ENCODE measurements at regions not wholly inside any gene's neighbourhood (a gene's known extent, or its start where the extent isn't known, plus 50 kb on each side); places are given as distances from the start of the nearest gene placed in this dataset.

DNA sequence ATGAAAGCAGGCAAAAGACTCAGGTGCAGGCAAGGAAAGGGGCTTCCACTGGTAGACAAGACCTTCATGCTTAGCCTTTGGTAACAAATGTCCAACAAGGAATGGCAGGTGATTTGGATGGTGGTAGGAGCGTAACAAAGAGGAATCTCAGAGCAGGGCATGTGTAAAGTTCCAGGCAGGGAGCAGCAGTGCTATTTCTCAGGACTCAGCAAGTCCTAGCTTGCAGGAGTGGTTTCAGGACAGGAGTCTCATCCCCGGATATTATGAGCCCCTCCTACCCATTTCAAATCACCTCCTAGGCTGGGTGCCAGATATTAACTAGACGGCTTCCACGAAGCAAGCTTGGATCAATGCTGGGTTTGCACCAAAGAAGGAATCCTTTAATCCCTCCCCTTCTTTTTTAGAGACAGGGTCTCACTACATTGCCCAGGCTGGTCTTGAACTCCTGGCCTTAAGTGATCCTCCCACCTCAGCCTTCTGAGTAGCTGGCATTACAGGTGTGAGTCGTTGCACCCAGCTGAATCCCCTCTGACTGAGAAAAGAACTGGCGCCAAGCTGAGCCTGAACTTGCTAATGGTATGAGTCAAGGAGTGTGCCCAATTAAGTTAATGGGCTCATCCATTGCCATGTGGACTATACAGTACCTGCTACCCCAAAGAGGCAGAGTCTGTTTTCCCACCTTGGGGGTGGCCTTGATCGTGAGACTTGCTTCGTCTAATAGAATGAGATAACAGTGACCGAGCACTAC lies 190.3 kb downstream of the ARL4C start:
- no peak for DNase-seq (ENCODE audit: low spot score)

- peak; percentile 13 for DNase-seq (ENCODE audit: low spot score)
Observed at GRCh38 chr2:234305846-234306245, 191.0 kb downstream of the ARL4C start.

- peak; percentile 48 for DNase-seq (ENCODE audit: low spot score)
Observed at GRCh38 chr2:234304950-234305349, 191.9 kb downstream of the ARL4C start.

DNA sequence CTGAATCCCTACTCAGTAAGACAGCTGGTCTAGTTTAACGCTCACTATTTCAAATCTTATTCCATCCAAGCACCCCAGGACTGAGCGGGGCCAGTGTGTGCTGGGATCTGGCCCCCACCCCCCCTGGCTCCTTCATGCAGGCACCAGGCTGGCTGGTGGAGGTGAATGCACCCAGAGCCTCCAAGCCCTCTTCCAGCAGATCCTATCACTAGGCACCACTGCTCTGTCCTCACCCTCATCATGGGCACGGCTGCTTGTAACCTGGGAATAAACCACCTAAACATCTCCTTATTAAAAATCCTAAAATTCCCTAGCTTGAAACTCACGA lies 194.3 kb downstream of the ARL4C start:
- DNase-seq (ENCODE audit: low spot score), result no peak

- no peak for DNase-seq (ENCODE audit: low spot score)
Observed at GRCh38 chr2:234300932-234301823, 195.7 kb downstream of the ARL4C start.

DNA sequence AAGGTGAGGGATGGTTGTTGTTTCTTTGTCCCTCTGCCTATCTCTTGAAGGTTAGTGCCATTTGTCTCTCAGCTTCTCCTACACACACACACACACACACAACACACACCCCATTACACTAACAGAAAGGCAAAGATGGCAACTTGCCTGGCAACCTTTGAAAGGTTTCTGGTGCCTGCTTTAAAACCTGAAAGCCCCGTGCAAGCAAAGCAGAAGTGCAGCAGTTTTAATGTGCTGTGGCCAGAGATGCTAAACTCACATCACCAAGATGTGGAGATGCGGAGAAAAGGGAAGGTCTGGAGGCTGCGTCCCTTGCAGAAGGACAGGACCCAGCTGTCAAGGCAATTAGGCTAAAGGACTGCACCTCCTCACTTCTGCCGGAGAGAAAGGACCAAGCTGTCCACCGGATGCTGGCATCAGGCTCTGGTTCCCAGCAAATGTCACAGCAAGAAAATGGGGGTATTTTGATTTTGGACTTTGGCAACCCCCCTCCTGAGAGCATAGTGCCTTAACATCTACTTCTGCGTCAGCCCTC lies 196.4 kb downstream of the ARL4C start:
- no peak for DNase-seq (ENCODE audit: low spot score)

DNA sequence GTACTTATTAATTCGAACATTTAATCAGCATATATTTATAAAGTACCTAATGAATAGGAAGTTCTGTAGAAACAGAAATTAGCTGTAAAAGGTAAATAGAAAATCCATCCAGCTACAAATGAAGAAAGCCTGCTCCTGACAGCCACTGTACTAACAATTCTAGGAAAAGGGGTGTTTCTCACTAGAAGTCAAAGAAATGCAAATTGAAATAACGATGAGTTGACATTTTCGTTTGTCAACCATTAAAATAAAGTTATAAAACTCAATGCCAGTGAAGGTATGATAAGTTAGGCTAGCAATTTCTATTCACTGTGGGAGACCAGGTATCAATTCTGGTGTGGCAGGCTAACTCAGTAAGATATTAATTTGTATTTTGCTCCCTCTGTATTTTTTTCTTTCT lies 198.0 kb downstream of the ARL4C start:
- DNase-seq (ENCODE audit: low spot score), result no peak

GRCh38 chr2:234296991-234297390 lies 199.9 kb downstream of the ARL4C start:
- DNase-seq (ENCODE audit: low spot score), result no peak

- DNase-seq (ENCODE audit: low spot score), result no peak
Observed at GRCh38 chr2:234293973-234294372, 202.9 kb downstream of the ARL4C start.

DNA sequence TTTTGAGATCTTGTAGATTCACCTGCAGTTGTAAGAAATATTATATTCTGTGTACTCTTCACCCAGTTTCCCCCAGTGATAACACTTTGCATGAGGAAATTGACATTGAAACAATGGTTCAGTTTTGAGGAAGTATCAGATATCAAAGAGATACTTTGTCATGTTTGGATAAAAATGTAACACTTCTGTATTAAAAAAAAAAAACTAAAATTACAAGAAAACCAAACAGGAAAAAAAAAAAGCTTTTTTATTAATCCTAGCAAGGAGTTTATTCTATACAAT lies 204.0 kb downstream of the ARL4C start:
- DNase-seq (ENCODE audit: low spot score), result no peak

DNA sequence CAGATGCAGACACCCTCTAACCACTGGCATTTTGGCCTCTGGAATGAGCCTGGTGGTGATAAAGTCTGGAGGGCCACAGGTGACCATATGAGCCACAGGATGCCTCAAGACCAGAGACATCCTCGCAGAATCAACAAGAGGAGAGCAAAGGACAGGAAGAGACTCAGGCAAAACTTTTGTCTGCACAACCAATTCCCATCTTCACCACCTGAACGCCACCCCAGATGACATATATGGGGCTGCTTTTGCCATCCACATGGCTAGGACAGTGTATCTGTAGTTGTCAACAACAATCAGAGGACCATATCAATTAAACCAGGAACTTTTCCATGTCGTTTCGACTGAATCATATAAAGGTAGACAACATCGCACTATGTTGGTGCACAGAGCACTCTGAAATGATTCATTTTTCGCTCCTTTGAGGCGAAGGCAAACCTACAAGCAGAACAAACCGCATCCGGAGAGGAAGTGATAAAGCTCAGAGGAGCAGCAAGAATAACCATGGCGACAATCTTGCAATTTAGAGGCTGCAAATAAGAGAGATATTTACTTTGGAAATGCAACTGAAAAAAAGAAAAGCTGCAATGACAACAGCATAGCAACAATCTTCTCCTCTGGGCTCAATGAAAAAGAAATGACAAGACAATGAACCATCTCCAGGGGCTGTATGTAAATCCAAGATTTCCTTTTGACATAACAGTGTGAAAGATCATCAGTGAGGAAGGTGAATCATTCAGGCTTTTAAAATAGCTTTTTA lies 204.5 kb downstream of the ARL4C start:
- no peak for DNase-seq (ENCODE audit: low spot score)

DNA sequence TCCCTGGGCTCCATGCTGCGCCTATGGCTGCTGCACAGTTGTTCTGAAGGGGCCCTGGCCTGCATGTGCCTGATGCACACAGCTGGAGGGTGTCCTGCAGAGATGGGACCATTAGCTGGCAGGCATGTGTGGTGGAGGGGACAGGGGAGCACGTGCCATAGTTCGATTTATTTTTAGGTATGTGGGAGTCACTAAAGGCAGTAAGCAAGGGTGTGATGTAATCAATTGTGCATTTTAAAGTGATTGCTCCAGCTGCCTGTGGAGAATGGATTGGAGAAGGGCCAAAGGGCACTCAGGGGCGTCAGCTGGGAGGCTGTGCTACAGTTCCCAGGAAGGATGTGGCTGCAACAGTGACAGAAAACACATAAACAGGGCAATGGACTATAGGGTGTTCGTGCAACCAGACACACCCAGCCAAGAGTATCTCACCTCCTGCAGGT lies 205.1 kb downstream of the ARL4C start:
- DNase-seq (ENCODE audit: low spot score), result peak; percentile 64

- no peak for DNase-seq (ENCODE audit: low spot score)
Observed at GRCh38 chr2:234290671-234291070, 206.2 kb downstream of the ARL4C start.

GRCh38 chr2:234289834-234290590 lies 206.9 kb downstream of the ARL4C start:
- DNase-seq (ENCODE audit: low spot score), result peak; percentile 87

DNA sequence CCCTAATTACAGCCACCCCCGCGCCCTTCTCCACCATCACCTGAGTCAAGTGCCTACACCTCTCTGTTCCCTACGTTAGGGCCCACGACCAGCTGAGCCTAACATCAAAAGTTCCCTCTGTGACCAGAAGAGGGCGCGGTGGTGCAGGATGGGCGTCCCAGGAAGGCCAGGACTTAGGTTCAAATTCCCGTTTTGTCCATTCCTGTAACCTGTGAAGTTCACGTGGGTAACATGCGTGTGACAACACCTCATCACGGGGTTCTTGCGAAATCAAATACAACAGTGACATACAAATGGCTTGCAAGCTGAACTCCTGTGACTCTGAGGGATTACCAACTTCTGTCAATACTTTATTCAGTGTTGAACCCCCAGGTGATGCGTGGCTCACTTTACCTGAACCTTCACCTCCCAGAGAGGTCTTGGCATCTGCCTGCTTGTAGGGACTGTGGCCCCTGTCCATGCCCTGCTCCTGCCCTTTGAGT lies 207.9 kb downstream of the ARL4C start:
- DNase-seq (ENCODE audit: low spot score), result peak; percentile 39

GRCh38 chr2:234287650-234288049 lies 209.2 kb downstream of the ARL4C start:
- DNase-seq (ENCODE audit: low spot score), result no peak

GRCh38 chr2:234286956-234287355 lies 209.9 kb downstream of the ARL4C start:
- DNase-seq (ENCODE audit: low spot score), result no peak

DNA sequence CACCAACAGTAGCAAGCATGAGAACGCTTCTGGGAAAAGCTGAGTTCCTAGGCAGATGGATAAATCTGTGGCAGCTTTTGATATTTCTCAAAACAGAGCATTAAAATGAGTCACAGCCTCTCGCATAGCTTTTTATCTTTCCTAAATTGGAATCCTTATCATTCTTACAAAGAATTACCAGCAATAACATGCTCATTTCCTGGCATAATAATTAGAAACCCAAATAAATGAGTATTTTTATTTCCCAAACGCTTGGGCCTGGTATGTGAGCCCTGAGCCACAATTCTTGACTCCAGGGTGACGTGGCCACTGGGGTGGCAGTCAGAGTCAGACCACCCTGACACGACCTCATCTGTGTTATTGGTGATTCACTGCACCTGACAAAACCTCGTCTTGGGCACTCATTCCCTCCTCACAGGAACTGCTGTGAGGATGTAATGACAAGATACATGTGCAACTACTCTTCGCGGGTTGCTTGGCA lies 210.7 kb downstream of the ARL4C start:
- DNase-seq (ENCODE audit: low spot score), result no peak

DNA sequence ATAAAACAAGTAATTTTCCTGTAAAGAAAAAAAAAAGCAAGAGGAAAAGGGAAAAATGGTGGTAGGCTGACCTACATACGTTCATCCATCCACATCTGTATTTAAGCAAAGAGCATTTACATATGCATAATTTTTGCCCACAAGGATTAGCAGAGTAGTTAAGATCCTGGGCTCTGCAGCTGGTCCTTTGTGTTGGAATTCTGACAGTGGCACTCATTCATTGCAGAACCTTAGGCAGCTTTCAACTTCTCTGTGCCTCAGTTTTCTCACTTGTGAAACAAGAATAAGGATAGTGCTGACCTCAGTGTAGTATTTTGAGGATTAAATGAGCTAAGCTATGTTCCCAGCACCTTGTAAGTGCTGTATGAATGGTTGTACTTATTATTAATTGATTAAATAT lies 211.3 kb downstream of the ARL4C start:
- DNase-seq (ENCODE audit: low spot score), result no peak

GRCh38 chr2:234279637-234280036 lies 217.2 kb downstream of the ARL4C start:
- DNase-seq (ENCODE audit: low spot score), result no peak

DNA sequence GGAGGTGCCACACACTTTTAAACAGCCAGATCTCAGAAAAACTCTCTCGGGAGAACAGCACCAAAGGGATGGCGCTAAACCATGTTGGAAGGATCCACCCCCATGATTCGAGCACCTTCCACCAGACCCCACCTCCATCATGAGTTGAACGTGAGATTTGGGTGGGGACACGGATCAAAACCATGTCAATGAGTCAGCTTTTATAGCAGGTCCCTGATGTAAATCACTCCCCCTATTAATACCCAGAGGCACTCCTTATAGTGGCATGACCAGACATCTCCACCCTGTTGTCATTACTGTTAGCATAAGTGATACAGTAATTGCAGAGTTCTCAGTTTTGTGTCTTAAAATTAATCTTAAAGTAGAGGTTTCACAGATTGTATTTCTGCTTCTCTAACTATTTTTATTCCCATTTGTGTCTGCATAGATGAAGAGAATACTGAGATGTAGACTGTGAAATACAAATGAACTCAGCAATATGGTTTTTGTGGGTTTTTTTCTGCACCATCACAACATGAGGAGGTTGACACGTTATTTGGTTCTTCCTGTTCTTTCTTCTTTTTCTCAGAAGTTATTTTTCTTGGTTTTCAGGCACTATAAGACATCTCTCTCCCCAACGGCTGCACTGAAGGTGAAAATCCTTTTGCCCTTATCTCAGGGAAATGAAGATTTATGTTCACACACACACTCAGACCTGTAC lies 218.2 kb downstream of the ARL4C start:
- DNase-seq (ENCODE audit: low spot score), result no peak
